Stimulated activated CD8-positive, alpha-beta memory T cell treated with anti-CD3 and anti-CD28 coated beads, Interleukin-7, amount 100 ng/mL, for 4 hours (primary cell): ENCODE measurements at regions not wholly inside any gene's neighbourhood (a gene's known extent, or its start where the extent isn't known, plus 50 kb on each side); places are given as distances from the start of the nearest gene placed in this dataset.
A peak's percentile ranks its signal among the peaks of the same experiment; 100 is the strongest.

Source experiments
- DNase-seq, 2 donors: peaks; one replicate each; pipeline ENCODE4 v3.0.0-alpha.2; 2020; ENCODE audit warnings: low read depth in 2 of 2

DNA sequence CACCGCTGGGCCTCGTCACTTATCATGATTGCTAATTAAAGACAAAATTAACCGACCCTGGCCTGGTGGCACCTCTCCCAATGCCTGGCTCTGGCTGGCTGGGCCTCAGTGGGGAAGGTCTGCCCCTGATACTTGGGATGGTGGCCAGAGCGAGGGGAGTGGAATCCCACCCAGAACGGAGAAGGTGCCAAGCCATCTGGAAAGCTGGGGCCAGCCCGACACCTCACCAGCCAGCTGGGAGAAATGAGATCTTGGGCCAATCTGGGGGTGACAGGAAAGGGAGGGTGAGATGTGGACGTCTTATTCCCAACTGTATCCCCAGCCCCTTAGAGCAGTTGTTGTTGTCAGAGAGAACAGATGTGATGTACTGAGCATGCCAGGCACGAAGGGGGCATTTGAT is 215.0 kb upstream of the PWP1 start:
- no peak for DNase-seq

DNA sequence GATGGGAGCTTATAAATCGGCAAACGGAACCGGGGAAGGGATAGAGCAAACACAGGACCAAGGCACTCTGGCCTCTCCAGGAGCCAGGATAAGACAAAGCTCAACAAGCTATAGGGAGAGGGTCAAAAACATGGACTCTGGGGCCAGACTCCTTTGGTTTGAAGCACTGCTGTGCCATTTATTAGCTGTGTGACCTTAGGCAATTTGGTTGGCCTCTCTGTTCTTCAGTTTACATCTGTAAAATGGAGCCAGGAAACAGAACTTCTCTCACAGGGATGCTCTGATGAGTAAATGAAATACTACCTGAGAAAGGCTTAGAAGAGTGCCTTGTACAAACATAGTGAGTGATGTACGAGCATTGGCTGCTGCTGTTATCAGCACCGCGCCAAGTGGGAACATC is 213.3 kb upstream of the PWP1 start:
- DNase-seq, result no peak

DNA sequence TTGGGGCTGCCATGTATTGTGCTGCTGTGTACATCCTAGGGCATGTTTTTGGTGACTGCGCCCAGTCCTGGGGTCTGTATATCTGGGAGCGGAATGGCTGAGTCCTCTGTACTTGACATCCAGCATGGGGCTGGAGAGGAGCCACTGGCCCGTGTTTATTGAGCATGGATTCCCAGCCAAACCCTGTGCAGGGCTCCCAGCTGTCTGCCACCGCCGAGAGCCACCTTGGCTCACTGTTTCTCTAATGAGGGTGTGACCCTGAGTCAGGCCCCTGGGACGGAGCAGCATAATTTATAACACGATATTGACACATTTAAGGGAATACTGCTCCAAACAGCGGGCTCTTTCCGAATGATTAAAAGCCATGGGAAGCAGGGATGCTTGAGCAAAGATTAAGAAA is 211.5 kb upstream of the PWP1 start:
- DNase-seq, result no peak

DNA sequence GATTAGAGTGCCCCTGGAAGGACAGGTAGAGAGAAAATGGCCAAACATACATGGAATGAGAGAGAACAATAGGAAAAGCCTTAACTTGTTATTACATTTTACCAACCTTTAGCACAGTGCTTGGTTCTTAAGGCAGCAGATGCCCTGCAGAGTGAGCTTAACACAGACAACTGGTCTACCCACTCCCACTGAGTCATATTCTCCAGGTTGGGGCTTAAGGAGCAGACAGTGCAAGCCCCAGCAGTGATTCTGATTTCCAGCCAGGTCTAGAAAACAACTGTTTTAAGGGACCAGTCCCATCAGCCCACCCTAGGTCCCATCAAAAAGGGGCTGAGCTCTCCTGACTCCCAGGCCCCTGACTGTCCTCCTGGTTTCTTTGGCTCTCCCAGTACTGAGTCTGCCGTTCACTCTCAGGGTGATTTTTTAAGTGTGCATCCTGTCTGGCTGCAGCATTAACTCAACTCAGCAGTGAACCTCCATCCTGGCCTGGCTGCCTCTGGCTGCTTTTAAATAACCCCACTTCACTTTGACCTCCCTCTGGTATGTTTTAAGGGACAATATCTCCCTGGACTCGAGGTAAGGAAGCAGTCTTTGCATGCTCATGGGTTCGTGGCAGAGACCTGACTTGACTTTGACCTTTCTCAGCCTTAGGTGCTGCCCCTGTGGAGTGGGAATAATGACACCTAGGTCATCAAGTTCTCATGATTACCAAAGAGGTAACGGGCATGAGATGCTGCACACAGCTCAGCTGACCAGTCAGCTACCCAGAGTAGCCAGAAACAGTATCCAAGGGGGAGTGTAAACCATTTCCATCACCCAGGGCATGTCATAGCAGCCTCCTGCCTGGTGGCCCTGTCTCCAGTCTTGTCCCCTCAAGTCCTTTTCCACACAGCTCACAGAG is 210.7 kb upstream of the PWP1 start:
- DNase-seq, result no peak

DNA sequence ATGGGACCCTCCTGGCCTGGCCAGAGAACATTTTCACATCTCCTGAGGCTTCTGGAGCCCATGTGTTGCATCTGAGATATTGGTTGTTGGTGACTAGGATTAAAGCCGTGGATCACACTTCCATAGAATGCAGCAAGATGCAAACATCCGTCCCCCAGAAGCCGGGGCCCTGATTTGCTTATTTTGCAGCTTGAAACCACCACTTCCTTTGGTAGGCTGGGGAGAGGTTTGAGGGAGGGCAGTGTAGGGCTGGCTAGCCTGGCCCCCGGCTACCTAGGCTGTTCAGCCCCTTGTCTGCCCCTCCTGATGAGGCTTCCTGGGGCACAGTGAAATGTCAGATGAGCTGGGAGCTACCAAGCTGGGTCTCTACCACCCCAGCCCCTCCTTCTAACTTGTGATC is 209.7 kb upstream of the PWP1 start:
- DNase-seq, result peak in 1 of 2 donors; percentile 5

DNA sequence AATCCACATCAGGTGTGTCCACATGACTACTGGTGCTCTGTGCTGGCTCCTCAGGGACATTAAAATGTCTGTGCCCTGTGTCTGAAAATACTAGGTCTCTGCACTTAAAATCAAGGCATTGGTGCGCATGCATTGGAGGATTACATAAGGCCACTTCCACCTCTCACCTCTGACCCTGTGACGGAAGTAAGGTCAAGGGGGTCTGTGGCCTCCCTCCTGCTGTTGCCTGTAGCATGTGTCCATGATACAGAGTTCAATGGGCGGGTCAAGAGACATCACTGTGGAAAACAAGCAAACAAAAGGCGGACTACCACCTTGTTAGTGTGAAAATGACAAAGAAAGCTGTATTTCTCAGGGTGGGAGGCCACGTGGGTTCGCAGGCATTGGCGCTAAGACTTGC is 208.6 kb upstream of the PWP1 start:
- DNase-seq, result no peak

DNA sequence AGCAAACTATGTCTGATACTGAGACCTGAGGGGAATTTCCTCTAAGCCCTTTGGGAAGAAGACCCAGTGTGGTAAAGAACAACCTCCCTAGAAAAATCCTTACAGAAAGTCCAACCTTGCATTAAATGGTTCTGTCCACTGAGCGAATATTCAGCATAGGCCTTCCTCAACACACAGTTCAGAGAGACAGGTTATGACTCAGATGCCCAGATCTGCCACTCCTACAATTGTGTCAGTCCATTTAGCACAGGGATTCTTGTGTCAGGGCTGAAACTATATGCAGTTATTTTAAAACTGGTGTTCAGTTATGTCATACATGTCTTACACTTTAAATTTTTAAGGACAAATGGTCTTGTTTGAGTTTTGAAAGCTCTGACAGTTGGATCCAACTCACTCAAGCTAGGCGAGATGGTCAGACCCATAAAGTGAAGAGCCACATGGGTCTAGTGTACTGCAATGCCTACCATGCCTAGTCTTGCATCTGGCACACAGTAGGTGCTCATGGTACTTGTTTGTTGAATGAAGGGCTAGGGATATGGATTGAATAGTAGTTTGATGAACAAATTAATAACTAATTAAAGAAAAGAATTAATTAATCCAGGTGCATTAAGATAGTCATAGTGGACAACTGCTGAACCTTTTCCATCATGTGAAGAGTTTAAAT is 207.5 kb upstream of the PWP1 start:
- no peak for DNase-seq

DNA sequence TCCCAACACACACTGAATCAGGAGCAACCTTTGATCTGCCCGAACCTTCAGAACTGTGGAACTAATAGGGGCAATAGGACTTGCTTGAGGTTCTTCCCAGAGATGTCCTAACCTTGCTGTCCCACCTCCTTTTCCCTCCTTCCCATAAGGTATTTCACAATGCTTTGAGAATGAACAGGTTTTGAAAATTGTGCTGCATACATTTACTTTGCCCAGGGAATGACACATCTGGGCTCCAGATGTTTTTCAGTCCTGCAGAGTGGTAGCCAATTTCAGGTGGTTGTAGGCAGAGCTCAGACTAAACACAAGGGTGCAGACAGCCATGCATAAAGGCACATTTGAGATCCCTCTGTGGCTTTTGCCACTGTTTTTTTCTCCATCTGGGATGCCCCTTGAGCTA is 206.7 kb upstream of the PWP1 start:
- DNase-seq, result no peak

DNA sequence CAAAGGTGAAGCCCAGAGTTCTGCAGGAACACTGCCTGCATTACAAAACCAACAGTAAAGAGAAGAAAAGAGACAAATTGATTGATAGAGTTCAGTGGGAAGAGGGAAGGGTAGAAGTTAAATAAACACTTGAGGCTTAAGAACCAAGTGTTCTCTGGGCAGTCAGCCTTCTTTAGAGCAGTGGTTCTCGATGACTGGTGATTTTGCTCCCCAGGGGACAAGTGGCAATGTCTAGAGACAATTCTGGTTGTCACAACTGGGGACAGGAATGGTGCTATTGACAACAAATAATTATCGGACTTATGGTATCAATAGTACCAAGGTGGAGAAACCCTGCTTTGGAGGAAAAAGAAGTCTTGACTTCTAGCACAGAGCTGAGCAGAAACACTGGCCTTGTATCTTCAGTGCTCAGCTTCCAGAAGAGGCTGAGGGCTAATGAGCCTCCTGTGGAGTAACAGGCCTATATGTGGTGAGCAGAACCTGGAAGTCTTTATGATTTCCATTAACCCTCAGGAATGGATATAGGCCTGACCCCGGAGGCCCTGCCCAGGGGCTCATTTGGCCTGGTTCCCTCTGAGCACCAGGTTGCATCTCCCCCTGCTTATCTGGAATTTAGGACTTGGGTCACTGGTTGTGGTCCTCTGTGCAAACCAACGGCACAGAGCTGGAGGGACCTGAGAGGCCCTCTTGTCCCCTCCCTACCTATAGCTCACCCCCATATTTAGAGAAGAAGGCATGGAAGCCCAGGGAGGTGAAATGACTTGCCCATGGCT is 204.6 kb upstream of the PWP1 start:
- no peak for DNase-seq

DNA sequence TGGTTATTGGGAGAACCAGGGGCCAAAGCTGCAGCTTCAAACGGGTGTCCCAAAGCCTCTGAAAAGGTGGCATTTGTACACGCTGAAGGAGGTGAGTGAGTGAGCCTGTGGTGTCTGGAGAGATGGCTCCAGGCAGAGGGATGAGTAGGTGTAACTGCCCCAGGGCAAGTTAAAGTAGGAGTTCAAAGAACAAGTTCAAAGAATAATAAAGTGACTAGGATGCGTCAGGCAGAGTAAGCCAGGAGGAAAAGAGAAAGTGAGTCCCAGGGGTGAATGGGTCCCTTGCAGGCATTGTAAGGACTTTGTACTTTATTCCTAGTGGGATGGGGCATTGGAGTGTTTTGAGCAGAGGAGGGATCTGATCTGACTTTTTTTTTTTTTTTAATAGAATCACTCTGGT is 201.4 kb upstream of the PWP1 start:
- DNase-seq, result no peak

DNA sequence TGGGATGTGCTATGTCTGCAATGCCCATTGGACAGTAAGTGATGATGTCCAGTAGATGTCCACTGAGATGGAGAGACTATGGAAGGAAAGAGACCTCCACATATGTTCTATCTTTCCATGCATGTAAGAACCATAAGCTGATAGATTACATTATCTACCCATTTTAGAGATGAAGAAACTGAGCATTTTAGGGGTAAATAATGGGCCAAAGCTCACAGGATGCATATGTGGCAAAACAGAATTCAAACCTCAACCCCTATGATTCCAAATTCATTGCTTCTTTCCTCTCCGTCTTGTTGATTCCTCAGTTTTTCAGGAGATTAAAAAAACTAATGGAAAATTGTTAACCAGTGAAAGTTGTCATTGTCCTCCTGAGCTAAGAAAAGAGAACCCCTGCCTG is 200.7 kb upstream of the PWP1 start:
- no peak for DNase-seq

DNA sequence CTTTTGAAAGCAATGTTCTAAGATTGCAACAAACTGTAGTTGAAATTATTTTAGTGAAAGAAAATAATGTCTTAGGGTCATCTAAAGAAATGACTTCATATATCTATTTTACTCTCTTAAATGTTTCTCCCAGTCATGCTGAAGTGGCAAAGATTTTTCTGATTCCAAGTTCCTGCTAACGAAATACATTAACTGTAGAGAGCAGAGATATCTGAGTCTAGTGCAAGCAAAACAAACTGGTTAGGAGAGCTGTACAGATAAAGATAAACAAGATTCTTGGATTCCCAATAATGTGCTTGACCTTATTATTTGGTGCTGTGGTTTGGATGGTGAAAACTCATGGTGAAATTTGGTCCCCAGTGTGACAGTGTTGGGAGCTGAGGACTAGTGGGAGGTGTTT is 199.9 kb upstream of the PWP1 start:
- no peak for DNase-seq

DNA sequence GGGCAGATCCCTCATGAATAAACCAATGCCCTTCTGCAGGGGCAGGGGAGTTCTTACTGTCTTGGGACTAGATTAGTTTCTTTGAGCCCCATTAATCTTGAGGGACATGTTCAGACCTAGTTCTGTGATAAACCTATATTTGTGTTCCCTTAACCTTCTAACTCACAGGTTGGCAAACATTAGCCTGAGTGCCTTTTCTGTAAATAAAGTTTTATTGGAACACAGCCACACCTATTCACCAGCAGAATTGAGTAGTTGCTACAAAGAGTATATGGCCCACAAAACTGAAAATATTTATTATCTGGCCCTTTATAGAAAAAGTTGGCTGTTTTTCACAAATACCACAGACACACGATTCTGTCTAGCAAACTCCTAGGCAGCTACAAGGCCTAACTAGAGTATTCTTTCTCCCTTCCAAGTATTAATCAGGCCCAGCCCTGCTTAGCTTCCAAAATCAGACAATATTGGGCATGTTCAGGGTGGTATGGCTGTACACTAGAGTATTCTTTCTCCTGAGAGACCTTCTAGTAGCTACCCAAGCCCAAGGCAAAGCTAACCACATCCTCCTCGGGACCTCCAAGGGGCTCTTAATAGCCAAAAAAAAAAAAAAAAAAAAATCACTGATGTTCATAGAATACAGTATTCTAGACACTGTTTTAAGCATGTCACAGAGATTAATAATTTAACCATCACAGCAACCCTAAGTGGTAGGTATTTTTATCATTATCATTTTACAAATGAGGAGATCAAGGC is 199.3 kb upstream of the PWP1 start:
- no peak for DNase-seq

DNA sequence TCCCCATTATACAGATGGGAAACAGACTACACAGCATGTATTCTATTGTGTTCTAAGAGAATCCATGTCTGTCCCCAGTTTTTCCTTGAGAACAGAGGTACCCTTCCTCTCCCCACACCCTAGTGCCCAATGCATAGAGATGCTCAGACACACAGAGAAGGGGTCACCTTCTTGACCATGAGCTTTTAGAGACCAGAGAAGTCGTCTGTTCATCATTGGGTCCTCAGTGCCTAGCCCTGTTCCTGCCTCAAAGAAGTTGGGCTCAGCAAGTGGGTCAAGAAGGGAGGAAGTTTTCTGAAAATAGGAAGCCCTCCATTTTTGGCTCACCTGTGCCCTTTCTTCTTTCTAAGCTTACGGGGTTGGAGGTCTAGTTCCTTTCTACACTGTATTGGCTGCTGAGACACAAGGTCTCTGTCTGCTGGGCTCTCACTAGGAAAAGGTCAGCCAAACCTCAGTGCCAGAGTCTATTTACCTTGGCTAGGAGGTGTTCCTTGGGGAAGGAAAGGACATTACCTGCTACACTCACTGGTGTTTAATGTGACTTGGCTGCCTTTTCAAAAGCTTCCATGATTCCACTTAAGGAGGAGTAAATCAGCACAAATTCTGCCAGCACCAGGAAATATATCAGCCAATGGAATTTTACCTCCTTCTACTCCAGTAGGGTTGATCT is 198.5 kb upstream of the PWP1 start:
- no peak for DNase-seq

DNA sequence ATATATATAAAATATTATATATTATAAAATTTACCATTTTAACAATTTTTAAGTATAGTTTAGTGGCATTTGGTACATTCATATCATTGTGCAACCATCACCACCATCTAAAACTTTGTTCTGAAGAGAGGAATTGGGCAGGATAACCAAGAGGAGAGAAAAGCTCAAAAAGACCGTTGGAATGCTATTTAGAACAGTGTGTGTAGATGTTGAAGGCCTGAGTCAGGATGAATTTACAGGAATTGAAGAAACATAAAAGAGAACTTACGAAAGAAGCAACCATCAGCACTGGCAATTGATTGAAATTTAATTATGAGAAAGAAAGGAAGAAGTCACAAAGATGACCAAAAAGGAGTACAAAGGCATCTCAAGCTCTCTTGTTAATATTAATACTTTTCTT is 196.9 kb upstream of the PWP1 start:
- DNase-seq, result no peak

DNA sequence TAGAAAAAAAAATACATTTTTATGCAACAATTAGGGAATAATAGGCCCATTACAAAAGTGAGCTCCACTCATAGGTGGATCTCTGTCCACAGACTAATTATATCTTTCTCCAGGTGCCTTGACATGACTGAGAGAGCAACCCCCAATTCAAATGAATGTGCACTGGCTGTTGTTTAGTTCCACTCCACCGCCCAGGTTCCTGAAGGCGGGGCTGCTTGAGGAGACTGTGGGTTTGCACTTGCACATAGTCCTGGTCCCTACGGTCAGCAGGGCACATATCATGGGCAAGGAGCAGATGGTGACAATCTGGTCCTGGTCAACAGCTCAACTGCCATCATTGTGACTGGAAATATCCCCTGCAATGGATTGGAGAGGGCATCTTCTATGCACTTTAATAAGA is 195.6 kb upstream of the PWP1 start:
- DNase-seq, result no peak

DNA sequence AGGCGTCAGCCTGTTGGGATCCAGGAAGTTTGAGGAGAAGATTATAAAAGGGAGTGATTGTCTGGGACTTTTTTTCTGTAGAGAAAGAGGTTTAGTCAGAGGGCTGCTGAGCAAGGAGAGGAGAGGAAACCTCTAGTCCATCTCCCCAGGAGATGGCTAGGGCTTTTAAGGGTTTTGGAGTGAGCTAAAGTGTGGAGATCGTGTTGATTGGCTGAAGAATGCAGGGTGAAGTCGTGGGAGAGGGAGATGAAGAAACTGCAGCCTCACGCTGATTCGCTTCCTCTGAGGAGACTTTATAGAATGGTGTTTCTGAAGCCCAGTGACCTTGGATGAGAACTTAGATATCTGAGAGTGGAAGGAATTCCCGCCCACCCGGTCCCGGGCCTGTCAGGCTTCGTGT is 193.7 kb upstream of the PWP1 start:
- no peak for DNase-seq

DNA sequence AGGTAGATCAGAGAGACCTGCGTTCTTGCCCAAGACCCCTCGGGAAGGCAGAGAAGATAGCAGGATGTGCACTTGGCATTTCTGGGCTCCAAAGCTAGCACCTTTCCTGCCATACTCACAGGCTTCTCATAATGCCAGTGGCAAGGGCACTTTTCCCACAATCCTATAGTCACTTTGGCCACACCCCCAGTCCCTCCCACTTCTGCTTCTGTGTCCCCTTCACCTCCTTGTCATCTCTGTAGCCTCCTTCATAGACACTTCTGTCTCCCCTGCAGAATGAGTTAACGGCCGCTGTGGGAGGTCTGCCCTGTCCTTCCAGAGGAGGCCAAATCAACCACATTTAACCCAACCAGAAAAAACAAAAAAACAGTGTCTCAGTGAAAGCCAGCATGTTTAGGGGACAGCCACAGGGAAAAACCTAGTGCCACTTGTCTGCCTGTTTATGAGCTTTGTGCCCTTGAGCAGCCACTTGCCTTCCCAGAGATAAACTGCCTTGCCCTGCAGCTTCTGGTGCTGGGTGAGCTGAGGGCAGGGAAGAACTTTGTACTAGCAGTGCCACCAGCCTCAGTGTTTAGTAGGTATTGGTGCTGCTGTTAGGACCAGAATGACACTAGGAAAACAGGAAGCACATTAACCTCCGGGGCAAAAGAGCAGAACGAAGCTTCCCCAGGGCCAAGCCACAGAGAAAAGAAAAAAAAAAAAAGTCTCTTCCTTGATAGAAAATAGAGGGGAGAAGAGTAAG is 193.0 kb upstream of the PWP1 start:
- DNase-seq, result no peak

DNA sequence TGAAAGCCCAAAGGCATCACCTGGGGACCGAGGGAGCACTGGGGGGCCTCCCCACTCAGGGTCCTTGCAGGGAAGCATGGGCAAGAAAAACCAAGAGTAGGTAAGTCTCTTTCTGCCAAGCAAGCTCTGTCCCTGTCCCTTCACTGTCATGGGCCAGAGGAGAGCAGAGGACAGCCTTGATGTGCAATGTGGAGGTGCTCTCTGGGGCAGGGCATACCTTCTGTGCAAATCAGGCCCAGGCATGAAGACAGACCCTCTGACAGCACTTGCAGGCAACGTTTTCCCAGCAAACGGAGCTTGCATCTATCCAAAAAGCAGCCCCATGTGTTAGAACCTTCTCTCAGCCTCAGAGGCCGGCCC is 192.5 kb upstream of the PWP1 start:
- DNase-seq, result no peak

DNA sequence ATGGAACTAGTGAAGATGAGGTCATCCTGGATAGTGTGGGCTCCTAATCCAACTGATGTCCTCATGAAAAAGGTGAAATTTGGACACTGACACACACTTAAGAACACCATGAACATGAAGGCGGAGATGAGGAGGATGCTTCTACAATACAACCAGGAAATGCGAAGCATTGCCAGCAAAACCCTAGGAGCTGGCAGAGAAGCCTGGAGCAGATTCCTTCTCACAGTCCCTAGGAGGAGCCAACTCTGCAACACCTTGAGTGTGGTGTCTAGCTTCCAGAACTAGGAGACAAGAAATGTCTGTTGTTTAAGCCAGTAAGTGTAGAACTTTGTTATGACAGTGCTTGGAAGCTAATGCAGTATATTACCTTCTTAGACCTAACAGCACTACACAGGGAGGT is 191.9 kb upstream of the PWP1 start:
- DNase-seq, result no peak

DNA sequence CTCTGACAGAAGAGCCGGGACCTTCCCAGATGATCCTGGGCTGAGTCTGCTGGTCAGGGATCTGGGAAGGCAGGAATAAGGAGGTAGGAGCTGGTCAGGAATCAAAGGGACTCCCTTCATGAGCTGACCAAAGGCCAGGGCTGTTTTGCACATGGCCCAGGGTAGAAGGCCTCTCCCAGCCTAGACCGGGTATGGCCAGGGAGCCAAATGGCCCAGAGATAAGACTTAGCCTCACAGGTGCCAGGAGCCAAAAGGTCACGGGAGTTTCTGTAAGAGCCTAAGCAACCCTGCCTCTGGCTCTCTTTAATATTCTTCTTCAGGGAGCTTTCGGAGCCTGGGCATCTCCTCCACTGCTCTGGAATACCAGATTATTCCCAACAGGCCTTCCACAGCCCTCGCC is 191.3 kb upstream of the PWP1 start:
- no peak for DNase-seq
